ENCODE measurements at regions not wholly inside any gene's neighbourhood (a gene's known extent, or its start where the extent isn't known, plus 50 kb on each side); places are given as distances from the start of the nearest gene placed in this dataset.

- no peak for TF ChIP-seq CTCF (IDR thresholded peaks at IDR 0.05)
- no peak for TF ChIP-seq EZH2 (IDR thresholded peaks at IDR 0.05)
Measured at GRCh38 chr2:5403392-5403791, 288.8 kb upstream of the SOX11 start.

Measured in neural progenitor cell (in vitro differentiated cells).